ENCODE measurements at regions not wholly inside any gene's neighbourhood (a gene's known extent, or its start where the extent isn't known, plus 50 kb on each side); places are given as distances from the start of the nearest gene placed in this dataset.
"Not testable (repeated sequence)": the region's sequence is repeated elsewhere in the genome, so short reads cannot be mapped to it uniquely, and the experiment has no call there.

DNA sequence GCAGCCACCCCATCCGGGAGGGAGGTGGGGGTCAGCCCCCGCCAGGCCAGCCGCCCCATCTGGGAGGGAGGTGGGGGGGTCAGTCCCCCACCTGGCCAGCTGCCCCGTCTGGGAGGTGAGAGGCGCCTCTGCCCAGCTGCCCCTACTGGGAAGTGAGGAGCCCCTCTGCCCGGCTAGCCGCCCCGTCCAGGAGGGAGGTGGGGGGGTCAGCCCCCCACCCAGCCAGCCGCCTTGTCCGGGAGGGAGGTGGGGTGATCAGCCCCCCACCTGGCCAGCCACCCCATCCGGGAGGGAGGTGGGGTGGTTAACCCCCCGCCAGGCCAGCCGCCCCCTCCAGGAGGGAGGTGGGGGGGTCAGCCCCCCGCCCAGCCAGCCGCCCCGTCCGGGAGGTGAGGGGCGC lies 852.4 kb upstream of the DEFB115 start:
- DNase-seq; H3K36me3 ChIP-seq; H3K4me3 ChIP-seq (ENCODE audit: low read depth, low read length); H3K9me3 ChIP-seq; H3K27me3 ChIP-seq; H3K4me1 ChIP-seq: not testable (repeated sequence)

DNA sequence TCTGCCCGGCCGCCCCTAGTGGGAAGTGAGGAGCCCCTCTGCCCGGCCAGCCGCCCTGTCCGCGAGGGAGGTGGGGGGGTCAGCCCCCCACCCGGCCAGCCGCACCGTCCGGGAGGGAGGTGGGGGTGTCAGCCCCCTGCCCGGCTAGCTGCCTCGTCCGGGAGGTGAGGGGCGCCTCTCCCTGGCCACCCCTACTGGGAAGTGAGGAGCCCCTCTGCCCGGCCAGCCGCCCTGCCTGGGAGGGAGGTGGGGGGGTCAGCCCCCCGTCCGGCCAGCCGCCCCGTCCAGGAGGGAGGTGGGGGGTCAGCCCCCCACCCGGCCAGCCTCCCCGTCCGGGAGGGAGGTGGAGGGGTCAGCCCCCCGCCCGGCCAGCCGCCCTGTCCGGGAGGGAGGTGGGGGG lies 851.9 kb upstream of the DEFB115 start:
- not testable (repeated sequence) for H3K36me3 ChIP-seq; H3K4me1 ChIP-seq; H3K9me3 ChIP-seq; H3K4me3 ChIP-seq (ENCODE audit: low read depth, low read length); DNase-seq; H3K27me3 ChIP-seq

DNA sequence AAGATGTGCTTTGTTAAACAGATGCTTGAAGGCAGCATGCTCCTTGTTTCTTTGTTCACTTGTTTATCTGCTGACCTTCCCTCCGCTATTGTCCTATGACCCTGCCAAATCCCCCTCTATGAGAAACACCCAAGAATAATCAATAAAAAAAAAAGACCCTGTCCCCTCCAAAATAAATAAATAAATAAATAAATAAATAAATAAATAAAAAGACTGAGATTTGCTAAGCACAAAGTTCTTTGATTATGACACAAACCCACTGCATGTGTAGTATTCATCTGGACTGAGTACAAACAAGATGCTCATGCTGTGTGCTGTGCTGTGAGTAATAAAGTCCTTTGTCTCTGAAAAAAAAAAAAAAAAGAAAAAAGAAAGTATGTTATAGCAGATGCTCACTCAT lies 851.1 kb upstream of the DEFB115 start:
- H3K4me1 ChIP-seq; DNase-seq; H3K4me3 ChIP-seq (ENCODE audit: low read depth, low read length); H3K9me3 ChIP-seq; H3K36me3 ChIP-seq; H3K27me3 ChIP-seq: not testable (repeated sequence)

DNA sequence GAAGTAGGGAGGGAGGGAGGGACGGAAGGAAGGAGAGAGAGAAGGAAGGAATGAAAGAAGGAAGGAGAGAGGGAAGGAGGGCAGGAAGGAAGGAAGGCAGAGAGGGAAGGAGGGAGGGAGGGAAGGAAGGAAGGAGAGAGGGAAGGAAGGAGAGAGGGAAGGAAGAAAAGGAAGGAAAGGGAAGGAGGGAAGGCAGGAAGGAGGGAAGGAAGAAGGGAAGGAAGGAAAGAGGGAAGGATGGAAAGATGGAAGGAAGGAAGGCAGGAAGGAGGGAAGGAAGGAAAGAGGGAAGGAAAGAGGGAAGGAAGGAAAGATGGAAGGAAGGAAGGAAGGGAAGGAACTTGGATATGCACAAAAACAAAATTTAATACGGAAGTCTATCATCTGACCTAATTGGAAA lies 844.5 kb upstream of the DEFB115 start:
- H3K4me1 ChIP-seq: no peaks in the 10 kb centered on the region
- H3K27me3 ChIP-seq: no peaks in the 10 kb centered on the region
- H3K36me3 ChIP-seq: no peaks in the 10 kb centered on the region
- no peaks in the 10 kb centered on the region for H3K9me3 ChIP-seq
- no peak overlapping the region for H3K4me3 ChIP-seq (ENCODE audit: low read depth, low read length)
- TF ChIP-seq, protein P1, sequence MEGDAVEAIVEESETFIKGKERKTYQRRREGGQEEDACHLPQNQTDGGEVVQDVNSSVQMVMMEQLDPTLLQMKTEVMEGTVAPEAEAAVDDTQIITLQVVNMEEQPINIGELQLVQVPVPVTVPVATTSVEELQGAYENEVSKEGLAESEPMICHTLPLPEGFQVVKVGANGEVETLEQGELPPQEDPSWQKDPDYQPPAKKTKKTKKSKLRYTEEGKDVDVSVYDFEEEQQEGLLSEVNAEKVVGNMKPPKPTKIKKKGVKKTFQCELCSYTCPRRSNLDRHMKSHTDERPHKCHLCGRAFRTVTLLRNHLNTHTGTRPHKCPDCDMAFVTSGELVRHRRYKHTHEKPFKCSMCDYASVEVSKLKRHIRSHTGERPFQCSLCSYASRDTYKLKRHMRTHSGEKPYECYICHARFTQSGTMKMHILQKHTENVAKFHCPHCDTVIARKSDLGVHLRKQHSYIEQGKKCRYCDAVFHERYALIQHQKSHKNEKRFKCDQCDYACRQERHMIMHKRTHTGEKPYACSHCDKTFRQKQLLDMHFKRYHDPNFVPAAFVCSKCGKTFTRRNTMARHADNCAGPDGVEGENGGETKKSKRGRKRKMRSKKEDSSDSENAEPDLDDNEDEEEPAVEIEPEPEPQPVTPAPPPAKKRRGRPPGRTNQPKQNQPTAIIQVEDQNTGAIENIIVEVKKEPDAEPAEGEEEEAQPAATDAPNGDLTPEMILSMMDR (IDR thresholded peaks at IDR 0.05; ENCODE audit: low read depth, low read length): no peak
- DNase-seq: no peak

DNA sequence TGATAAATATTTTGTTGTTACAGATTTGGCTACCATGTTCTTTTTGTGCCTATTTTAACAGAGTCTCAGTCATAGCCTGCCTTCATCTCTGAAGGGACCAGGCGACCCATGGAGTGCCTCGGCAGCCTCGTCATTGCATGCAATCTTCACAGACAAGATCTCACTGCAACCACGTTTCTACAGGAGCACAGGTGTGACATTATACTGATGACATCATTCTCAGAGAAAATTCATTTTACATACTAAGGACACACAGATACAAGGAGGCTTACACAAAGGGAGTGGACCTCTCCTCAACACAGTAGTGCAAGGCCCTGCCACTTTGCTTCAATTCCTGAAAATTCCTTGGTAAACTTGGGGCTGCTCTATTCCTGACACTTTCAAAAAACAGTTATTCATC lies 840.1 kb upstream of the DEFB115 start:
- not testable (repeated sequence) for H3K4me3 ChIP-seq (ENCODE audit: low read depth, low read length); H3K4me1 ChIP-seq; H3K36me3 ChIP-seq; DNase-seq; H3K27me3 ChIP-seq; H3K9me3 ChIP-seq

DNA sequence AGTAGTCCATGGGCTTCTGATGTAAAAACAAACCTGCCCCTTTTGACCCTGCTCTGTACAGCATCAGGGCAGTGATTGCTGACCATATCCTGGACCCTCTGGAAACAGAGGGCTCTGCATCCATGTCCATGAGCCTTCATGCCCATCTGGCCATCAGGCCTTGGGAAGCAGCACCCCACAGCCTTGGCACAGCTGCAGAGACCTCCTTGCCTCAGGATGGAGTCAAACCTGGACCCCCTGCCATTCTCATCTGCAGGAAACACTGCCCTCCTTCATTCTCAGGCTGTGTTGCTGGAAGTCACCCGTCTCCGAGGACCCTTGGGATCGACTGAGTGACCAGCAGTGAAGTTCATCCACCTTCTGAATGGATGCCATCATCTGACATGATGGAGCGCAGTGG lies 839.1 kb upstream of the DEFB115 start:
- not testable (repeated sequence) for H3K9me3 ChIP-seq; H3K36me3 ChIP-seq; H3K4me3 ChIP-seq (ENCODE audit: low read depth, low read length); H3K27me3 ChIP-seq; DNase-seq; H3K4me1 ChIP-seq

DNA sequence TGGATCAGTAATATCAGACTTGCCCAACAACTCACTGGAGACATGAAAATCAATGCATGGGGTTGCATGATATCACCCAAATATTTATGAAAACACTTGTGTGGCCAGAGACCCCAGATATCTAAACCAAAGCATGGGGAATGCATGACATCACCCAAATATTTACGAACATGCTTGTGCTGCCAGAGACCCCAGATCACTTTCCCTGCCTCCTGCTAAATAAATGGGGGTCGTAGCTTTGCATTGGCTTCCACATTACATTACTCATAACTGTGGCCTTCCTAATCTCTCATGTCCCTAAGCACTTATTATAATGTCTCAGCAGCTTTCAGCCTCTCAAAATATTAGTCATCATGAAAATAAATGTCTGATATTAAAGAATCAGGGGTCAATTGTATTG lies 838.0 kb upstream of the DEFB115 start:
- H3K9me3 ChIP-seq: no peaks in the 10 kb centered on the region
- H3K36me3 ChIP-seq: no peaks in the 10 kb centered on the region
- no peaks in the 10 kb centered on the region for H3K27me3 ChIP-seq
- no peaks in the 10 kb centered on the region for H3K4me1 ChIP-seq
- TF ChIP-seq, protein P1 (IDR thresholded peaks at IDR 0.05; ENCODE audit: low read depth, low read length): no peak
- no peak for DNase-seq
- H3K4me3 ChIP-seq (ENCODE audit: low read depth, low read length): no peak overlapping the region

DNA sequence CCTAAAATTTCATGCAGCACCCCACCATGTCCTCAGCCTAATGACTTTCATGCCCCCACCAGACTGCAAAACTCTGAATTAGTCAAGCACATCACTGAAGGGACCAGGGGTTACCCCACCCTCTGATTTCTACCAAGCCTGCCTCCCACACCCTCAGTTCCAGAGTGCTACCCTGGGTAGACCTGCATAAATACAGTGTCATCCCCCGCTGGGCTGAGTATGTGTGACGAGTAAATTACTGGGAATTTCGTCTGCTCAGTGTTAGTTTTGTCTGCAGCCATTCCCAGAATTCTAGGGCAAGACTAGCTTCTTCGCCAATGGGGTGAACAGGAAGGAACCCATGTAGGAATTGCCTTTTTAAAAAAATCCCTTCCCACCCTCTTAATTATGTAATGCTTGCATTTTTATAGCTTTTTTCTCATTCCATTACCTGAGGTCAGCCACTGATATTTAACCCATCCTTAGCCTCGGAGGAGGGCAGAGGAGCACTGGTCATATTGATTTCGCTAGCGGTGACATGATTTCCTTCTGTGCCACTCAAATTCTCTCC lies 837.5 kb upstream of the DEFB115 start:
- not testable (repeated sequence) for H3K27me3 ChIP-seq; DNase-seq; H3K4me3 ChIP-seq (ENCODE audit: low read depth, low read length); H3K36me3 ChIP-seq; H3K9me3 ChIP-seq; H3K4me1 ChIP-seq
